Left cardiac atrium (tissue), 4 donors: ENCODE measurements at regions not wholly inside any gene's neighbourhood (a gene's known extent, or its start where the extent isn't known, plus 50 kb on each side); places are given as distances from the start of the nearest gene placed in this dataset.

Experiments
- ATAC-seq, 2 donors: fragments of 200-7000 bp; cut with Tn5 transposase; one replicate each; pipeline ENCODE4 v1.9.1; 2020; ENCODE audit warnings: mild to moderate bottlenecking in 2 of 2, moderate library complexity in 2 of 2
- DNase-seq: peaks from one replicate; pipeline ENCODE4 v3.0.0-alpha.2; 2020
- intact Hi-C, 2 donors: fragments of 100-400 bp; cut with DNase I; formaldehyde crosslinking; loops; one replicate each; pipeline versions ENCODE4 v1.14.1 to v1.15.1; 2022 to 2023
- donor health status: DM: no; HTN: yes; CAD: no.
- donor health status: DM: no; HTN: yes; CAD: no; lungs with severe emphysema.
- donor health status: DM: yes; HTN: yes; CAD: no.
- donor health status: Dilated cardiomyopathy.

DNA sequence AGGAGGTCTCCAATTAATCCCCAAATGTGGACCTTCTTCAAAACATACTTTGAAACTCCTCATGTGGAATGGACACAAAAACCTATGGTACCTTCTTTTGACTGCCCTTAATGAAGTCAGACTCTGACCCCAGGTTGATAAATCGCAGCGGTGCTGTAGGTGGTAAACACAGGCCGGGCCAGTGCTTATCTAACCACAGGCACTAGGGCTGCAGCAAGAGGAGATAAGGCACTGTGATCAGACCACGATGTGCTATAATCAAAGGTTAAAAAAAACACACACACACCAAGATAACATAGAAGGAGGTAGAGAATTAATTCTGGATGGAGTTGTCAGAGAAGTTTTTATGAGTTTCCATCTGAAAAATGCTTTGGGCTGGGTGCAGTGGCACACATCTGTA lies 52.3 kb upstream of the SIPA1L2 start:
- DNase-seq, result no peak
- intact Hi-C loops, result no loop called here
- ATAC-seq, result no peak

DNA sequence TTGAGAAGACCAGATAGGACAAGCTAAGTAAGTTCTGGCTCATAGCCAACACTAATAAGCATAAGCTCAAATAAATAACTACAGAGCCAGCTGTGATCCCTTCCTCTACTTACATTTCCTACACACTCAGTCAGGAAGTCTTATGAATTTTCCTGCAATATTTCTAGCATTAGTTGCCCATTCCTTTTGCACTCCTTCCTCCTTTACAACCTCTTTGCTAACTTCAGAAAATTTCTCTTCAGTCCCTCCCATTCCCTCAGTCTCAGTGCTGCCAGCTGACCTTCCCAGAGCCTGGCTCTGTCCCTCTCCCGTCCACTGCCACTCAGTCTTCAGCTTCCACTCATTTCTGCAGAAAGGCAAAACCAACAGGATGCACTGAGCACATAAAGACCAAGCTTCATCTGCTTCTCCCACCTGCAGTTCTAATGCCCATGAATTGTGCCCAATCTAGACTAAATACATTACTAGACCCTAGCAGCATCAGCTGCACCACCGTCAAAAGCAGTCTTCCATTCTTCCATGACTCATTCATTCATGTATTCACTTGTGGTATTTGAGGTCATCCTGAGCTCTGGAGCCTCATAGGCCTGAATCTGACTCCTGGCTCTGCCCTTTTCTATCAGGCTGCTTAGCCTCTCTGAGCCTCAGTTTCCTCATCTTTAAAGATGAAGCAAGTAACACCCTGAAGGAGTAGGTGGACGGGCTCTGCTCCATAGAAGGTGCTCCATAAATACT lies 54.6 kb upstream of the SIPA1L2 start:
- intact Hi-C loops, result no loop called here
- ATAC-seq (no peak), DNase-seq (no peak)

DNA sequence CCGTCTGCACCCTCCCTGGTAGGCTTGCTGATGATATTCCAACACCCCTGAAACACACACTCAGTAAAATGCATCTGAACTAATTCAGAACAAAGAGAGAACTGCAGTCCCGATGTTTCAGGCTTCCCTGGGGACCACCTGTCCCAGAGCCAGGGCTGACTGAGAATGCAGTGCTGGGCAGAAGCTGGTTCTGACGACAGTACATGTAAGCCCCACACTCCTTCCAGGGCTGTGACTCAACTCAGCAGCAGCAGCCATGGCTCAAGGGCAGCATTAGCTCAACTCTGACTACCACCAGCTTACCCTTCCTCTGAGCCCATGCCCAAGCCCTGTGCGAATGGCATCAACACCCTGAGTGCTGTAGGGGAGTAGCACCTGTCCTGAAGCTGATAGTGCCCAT lies 56.4 kb upstream of the SIPA1L2 start:
- intact Hi-C loops, result no loop called here
- DNase-seq (peak; percentile 45), ATAC-seq (no peak)

DNA sequence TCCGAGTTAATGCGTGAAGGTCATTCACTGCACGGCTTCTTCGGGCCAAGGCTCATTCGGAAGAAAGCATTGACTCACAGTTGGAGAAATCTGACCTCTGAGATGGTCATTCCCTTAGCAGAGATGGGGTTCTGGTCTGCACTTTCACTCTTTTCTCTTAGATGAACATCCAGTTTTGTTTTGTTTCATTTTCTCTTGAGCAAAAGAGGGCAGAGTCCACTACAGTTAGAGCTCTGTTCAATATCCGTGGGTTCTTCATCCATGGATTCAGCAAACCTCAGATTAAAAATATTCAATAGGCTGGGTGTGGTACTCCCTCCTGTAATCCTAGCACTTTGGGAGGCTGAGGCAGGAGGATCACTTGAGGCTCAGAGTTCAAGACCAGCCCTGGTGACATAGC lies 57.4 kb upstream of the SIPA1L2 start:
- DNase-seq, result no peak
- intact Hi-C loops, result no loop called here
- ATAC-seq, result no peak

DNA sequence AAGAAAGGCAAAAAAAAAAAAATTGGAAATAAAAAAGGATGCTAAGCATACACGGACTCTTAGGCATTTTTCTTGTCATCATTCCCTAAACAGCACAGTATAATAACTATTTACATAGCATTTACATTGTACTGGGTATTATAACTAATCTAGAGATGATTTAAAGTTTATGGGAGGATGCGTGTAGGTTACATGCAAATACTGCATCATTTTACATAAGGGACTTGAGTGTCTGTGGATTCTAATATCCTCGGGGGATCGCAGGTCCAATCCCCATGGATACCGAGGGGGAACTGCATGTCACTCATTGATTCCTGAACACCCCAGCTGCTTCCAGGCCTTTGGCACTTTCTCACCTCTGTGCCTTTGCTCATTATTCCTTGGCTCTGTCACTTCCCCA lies 57.8 kb upstream of the SIPA1L2 start:
- ATAC-seq (no peak), DNase-seq (no peak)
- intact Hi-C loops, result no loop called here

DNA sequence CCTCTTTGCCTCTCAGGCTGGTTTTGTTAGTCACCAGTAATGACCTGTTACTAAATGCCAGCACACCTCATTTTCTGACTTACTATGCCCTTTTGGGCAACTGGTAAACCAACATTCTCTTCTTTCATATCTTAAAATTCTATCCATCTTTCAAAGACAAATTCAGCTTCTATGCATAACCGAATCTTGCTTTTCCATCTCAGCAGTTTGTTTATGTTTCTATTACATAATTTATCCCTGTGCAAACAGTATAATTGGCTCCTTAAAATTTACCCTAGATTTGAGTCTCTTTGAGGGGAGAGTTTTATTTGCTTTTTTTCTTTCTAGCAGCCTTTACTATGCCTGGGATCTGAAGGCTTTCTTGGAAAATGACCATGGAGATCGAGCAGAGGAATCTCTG lies 58.5 kb upstream of the SIPA1L2 start:
- intact Hi-C loops, result no loop called here
- no peak for ATAC-seq
- DNase-seq, result no peak

DNA sequence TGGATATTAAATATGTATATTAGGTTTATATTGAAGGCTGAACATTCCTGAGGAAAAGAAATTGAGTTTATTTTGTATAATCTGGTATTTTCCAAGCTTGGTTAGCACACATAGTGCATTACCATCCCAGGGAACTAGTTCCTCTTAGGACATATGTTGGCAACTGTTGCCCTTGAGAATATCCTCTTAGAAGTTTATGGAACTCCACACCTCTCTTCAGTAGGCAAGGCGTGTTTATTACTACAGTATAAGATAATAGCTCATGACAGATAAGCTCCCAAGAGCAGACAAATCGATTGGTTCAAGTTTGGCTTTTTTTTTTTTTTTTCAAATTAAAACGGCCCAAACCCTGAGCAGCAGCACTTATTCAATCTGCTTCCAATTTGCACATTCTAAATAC lies 59.8 kb upstream of the SIPA1L2 start:
- no peak for DNase-seq
- intact Hi-C loops, result no loop called here
- no peak for ATAC-seq

DNA sequence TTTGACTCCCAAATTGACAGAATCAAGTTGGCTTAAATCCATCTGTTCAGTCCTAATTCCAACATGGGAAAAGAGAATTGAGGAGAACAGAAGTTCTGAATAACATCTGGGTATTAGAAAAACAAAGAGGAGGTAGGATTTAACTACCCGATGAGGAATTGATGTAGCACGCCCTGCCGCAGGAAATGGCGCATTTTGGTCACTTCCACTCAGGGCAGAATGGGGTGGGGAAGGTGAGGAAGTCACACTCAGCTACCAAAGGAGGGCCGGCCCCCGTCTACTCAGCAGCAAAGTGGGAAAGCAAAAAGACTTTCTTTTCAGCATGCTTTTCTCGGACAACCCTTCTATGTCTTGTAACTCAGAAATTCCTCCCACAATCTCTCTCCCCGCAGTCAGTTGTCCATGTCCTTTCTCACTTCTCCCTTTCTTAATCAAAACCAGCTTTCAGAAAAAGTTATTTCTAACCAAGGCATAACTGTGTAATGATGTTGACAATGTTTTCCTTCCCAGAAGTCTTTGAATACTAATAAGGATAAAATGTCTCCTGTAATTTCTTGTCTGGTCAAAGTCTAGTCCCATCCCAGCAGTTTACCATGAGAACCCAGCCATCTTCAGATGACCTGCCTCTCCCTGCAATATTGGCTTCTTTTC lies 60.5 kb upstream of the SIPA1L2 start:
- no peak for ATAC-seq
- intact Hi-C loops, result no loop called here
- no peak for DNase-seq

DNA sequence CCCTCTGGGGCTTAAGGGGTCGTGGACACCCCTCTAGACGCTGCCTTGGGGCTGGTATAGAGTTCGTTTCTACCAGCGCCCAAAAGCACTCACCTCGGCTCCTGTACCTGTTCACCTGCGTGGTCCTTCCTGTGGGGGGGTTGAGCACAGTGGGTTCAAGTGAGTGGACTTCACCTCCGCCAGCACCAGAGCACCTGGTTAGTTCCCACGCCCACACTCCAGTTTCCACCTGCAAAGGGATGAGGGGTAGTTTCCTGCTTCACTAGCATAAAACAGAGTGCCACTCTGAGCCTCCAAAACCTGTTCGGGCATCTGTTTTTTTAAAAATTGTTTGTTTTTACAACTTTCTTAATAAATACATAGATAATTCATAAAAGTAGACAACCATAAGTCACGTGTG lies 64.5 kb upstream of the SIPA1L2 start:
- ATAC-seq, result no peak
- intact Hi-C loops, result no loop called here
- no peak for DNase-seq

DNA sequence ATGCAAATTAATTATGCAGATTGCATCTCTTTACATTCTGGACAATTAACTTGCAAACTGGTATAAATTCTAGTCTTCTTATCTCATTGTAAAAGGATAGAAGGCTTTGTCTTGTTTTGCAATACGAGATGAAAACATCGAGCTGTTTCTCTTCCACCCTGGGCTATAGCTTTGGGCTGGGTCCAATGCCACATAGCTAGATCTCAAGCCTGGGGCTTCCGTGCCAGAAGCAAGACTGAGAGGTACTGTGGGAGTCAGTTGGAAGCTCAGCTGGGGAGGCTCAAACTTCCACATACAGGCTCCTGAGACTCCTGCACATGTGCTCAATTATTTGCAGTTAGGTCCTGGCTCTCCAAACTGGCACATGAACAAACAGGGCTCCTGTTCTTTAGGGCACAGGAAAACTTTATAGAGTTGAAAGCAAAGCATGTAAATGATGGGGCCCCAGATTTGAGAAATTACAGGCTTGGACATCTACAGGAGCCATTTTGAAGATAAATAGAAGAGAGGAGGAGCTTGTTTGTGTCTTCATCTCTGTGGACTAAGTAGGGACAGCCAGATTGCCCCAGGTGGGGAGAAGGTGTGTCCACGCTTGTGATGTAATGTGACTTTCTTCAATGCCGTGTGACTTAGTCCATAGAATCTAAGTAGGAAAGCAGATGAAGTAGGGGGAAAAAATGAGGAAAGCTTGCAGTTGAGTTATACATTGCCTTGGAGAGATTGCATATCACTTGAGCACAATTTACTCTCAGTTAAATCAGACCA lies 65.9 kb upstream of the SIPA1L2 start:
- intact Hi-C loops, result no loop called here
- no peak for DNase-seq
- ATAC-seq, result no peak

DNA sequence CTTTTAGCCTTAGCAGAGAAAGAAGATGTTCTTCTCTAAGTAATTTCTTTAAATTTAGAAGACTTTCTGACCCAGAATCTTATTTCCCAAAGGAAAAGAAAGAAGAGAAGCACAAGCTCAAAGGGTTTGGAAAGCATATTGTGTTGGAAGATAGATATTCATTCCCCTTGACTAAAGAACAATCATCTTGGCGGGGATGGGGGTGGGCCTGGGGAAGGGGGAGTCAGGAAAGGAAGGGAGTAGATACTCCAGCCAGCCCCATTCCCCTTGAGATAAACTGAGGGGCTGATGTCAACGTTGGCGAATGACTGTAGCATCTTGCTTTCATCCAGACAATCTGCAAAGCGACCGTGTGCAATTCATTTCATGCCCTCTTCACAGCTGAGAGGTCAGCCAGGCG lies 66.5 kb upstream of the SIPA1L2 start:
- intact Hi-C loops, result no loop called here
- DNase-seq (no peak), ATAC-seq (no peak)

DNA sequence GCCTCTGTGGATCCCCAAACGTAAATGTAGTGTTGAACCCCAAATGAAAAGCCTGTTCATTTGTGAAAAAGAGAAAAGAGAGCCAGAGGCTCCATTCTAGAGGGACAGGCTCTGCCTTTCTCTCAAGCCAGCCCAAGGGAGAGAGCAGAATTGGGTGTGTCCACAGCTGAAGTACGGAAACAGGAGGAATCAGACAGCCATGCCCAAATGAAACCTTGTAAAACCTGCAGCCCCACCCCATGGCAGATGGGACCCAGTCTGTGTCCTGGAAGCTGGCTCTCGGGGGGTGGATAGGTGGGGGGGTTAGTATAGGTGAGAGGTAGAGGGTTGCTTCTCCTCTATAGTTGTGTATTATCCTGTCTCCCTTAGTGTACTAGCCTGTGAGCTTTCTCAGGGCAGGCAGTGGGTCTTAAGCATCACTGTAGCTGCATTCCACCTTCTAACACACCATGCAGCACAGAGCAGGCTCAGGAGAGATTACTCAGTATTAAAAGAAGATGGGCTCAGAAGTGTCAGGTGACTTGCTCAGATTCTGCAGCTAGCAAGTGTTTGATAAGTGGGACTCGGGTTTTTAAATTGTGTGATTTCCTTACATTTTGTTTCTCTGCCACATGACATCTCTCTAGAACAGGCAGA lies 67.4 kb upstream of the SIPA1L2 start:
- intact Hi-C loops, result no loop called here
- no peak for DNase-seq
- no peak for ATAC-seq

DNA sequence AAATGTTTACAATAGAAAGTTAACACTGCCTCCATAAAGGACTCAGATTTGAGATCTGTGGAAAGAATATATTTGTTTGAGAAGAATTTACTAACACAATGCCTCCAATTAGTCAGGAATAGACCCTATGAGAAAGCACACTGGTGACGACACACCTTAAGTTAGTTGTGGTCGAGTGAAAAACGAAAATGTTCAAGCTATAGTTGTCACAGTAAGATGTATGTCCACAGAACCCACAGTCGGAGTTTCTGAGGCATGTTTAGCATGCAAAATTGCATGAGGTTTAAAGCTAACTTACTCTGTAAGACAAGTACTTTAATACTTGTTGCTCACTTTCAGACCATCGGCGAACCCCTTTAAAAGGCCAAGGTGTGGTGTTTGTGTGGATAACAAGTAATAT lies 69.9 kb upstream of the SIPA1L2 start:
- intact Hi-C loops, result no loop called here
- no peak for DNase-seq
- ATAC-seq, result no peak

DNA sequence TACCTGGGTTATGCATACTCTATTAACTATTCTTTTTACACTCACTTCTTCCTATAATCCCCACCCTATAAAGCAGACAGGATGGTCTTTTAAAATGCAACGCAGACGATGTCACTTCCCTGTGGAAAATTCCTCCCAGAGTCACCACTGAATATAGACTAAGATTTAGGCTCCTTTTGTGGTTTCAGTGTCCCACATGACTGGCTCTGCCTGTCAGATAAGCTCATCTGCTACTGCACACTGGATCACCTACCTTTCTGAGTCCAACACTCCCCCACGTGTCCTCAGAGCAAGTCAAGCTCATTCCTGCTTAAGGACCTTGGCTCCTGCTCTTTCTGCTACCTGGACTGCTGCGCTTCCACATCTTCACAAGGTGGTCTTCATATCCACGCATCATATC lies 73.0 kb upstream of the SIPA1L2 start:
- ATAC-seq, result no peak
- DNase-seq, result no peak
- intact Hi-C loops, result no loop called here

DNA sequence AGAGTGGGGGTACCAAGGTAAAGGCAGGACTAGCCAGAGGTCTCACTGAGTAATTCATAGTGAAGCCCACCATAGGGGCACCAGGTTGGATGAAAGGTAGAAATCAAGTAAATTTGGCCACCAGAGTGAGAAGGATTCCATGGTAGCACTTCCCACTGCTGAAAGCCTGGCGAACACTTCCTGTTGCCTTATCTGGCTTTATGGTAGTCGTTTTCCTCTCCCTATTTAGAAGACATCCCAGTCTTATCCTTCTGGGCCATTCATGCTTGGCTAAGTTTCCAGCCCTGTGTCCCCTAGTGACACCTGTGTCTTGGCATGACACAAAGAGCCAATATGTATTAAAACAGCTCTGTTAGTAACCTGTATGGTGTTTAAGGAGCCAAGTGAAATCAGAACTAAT lies 74.3 kb upstream of the SIPA1L2 start:
- intact Hi-C loops, result no loop called here
- ATAC-seq (no peak), DNase-seq (no peak)

DNA sequence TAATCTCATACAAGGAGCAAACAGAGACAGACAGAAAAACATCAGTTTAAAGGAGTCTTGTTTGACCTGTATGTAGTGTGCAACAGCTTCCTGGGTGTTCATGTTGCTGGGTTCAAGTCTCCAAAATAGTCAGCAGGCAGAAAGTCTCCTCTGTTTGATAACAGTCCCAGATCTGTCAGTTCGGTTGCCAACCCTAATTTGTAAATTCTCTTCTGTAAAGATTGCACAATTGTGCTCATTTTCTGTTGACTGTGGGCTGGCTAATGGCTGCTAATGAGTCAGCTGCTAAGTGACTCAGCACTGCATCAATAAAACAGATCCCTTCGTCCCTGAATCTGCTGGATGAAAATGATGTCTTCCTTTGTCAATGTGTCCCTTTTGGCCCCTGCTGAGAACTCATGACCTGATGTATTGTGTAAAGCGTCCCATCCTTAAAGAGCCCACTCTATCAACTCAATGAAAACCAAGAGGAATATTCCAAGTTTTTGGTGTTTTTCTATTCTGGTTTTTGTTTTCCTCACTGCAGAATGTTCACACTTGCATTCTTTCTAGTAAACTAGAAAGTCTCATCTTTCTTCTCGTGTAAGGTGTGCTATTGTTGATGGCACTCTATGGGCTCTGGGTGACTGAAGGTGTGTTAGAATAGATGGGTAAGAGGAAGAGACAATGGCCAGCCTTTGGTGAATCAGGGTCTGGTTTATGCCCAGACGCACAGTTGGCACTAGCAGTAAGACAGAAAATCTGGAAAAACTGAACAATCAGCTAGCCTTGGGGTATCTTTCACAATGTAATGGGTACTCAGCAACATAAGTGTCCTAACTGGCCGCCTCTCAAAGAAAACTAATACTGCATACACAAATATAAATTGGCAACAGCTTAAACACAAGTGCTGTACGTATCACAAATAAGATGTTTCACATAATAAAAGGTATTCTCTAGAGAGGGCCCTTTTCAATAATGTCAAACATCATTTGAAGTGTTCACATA lies 75.1 kb upstream of the SIPA1L2 start:
- intact Hi-C loops, result no loop called here
- no peak for DNase-seq
- ATAC-seq, result peak; percentile 79 to 94

DNA sequence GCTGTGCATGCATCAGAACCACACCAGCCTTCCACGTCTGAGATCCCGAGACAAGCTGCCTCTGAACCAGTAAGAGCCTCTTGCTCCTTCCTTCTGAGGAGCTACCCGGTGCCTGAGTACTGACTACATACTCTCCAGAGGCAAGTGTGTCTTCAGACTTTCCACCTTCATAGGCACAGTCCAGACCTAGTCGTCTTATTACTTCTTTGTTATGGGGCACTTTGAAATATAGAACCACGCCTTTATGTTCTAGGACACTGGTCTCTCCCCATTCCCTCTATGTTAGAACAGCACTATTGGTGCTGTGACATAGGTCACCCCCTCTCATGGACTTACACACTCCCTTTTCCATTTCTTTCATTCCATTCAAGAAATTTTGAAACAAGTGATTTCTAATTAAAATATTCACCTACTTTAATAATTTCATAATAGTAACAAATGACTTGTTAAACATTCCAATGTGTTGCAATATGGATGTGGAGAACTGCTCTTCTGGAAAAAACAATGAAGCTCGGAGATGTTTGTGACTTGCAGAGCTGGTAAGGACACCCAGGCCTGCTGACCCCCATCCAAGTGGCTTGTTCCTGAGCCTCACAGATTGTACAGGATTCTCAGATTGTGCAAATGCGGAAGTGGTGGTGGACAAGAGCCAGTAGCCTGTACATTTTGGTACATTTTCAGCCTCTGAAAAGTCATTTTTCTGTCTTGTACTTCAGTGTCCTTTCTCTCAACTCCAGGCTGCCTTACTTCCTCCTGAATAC lies 76.1 kb upstream of the SIPA1L2 start:
- ATAC-seq (no peak), DNase-seq (no peak)
- intact Hi-C loops, result no loop called here

DNA sequence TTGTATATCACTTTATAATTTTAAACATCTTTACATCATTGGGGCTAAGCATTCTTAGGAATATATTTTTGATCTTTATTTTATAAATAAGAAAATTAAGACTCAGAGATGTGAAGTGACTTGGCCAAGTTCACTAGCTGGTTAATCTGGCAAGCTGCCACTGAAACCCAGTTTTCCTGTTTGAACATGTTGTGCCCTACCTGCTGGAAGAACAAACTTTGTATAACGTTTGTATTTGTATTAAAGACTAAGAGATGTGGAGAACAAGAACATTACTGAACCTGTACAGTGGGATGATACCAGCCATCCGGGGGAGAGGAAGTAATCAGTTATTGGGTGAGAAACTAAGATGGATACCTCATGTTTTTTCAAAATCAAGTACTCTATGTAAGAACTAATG lies 77.2 kb upstream of the SIPA1L2 start:
- intact Hi-C loops, result no loop called here
- no peak for ATAC-seq
- no peak for DNase-seq
